ENCODE measurements at regions not wholly inside any gene's neighbourhood (a gene's known extent, or its start where the extent isn't known, plus 50 kb on each side); places are given as distances from the start of the nearest gene placed in this dataset.

- no peak for DNase-seq (ENCODE audit: low spot score)
Measured at GRCh38 chr15:46646490-46646889, 1011.7 kb downstream of the SQOR start.

DNA sequence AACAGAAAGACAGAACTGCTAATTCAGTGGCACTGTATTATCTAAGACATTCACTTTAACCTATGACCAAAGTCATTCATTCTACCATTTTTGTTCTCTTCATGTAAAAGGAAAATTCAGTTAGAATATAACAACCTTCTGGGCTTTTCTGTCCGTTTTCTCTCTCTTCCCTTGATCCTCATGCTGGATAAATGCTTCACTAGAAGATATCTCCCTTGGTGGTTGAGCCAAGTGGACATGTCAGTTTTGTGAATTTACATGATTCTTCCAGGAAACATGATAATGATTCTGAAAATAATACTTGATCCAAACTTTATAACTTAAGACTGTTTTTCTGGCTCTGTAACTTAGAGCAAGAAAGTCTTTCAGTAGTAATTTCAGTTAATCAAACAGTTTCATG lies 1012.2 kb downstream of the SQOR start:
- DNase-seq (ENCODE audit: low spot score) = no peak

GRCh38 chr15:46652266-46652665 lies 1017.4 kb downstream of the SQOR start:
- no peak for DNase-seq (ENCODE audit: low spot score)

DNA sequence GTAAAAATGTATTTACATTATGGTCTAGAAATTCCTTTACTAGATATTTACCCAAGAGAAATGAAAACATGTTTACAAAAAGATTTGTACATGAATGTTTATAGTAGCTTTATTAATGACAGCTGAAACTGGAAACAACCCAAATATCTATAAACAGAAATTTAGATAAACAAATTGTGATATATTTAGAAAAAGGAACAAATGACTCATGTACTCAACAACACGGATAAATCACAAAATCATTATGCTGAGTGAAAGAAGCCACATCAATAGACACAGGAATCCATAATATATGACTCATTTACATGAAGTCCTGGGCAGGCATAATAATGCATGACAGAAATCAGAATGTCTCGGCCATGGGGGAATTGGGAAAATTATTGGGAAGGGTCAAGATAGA lies 1020.2 kb downstream of the SQOR start:
- no peak for DNase-seq (ENCODE audit: low spot score)

- no peak for DNase-seq (ENCODE audit: low spot score)
Measured at GRCh38 chr15:46660096-46660842, 1025.4 kb downstream of the SQOR start.

DNA sequence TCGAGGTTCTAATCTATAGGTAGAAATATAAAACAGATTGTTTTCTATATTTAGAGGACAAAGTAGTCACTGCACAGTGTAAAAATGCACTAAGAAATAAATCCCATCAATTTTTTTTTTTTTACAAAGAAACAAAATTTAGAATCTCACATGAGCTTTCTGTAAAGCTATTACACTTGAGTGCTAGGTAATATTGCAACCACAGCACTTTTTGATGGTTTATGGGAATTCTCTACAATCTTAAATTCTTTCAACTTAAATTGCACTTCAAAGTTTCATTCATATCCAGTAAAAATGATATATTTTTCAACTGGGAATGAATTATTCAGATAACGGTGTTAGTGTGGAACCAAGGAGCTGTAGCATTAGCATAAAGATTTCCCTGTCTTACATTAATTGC lies 1035.4 kb downstream of the SQOR start:
- DNase-seq (ENCODE audit: low spot score) = no peak

GRCh38 chr15:46671336-46671735 lies 1036.5 kb downstream of the SQOR start:
- DNase-seq (ENCODE audit: low spot score) = no peak

- no peak for DNase-seq (ENCODE audit: low spot score)
Measured at GRCh38 chr15:46672041-46672440, 1037.2 kb downstream of the SQOR start.

GRCh38 chr15:46676233-46677206 lies 1040.8 kb upstream of the SEMA6D start:
- no peak for DNase-seq (ENCODE audit: low spot score)

GRCh38 chr15:46677491-46677890 lies 1039.8 kb upstream of the SEMA6D start:
- no peak for DNase-seq (ENCODE audit: low spot score)

- DNase-seq (ENCODE audit: low spot score) = no peak
Measured at GRCh38 chr15:46681901-46682300, 1035.4 kb upstream of the SEMA6D start.

DNA sequence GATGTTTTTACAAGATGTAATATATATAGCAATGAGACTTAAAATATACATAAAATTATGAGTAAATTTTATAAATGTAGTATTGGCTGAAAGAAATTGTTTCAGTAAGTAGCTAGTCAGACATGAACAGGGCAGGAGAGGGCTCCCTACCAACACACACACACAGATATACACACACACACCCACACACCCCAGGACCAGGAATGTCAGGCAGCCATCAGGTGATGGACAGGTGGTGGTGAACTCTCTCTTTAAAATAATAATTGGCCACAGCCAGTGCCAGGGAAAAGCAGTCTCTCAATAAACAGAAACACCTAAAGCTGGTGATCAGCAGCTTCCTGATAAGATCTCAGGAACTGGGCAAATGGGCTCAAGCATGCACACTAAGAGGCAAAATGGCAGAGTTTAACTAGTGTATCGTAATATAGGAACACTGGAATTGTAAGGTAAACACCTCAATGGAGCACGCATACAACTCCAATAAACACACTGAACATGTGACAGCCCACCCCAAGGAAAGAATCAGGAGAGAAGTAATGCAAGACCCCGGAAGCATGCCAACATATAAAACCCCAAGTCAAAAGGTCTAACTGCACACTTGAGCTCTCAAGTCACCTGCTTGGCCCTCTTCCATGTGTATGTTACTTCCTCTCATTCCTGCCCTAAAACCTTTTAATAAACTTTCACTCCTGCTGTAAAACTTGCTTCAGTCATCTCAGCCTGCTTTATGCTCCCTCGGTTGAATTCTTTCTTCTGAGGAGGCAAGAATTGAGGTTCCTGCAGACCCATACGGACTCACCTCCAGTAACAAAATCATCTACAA lies 1034.1 kb upstream of the SEMA6D start:
- no peak for DNase-seq (ENCODE audit: low spot score)

DNA sequence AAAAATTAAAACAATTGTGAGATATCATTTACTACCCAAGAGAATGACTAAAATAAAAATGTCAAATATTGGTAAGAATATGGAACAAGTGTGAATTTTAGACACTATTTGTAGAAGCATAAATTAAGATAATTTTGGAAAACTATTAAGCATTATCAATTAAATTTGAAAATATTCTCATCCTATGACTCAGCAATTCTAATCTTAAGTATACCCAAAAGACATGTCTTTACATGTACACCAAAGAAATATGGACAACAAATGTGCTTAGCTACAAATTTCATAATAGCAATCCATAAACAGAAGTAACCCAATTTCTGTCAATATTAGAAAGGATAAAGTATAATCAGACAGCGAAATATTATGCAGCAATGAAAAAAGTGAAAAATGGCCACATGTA lies 1032.2 kb upstream of the SEMA6D start:
- no peak for DNase-seq (ENCODE audit: low spot score)

GRCh38 chr15:46685681-46686080 lies 1031.6 kb upstream of the SEMA6D start:
- DNase-seq (ENCODE audit: low spot score) = no peak

GRCh38 chr15:46696281-46696680 lies 1021.0 kb upstream of the SEMA6D start:
- DNase-seq (ENCODE audit: low spot score) = no peak

DNA sequence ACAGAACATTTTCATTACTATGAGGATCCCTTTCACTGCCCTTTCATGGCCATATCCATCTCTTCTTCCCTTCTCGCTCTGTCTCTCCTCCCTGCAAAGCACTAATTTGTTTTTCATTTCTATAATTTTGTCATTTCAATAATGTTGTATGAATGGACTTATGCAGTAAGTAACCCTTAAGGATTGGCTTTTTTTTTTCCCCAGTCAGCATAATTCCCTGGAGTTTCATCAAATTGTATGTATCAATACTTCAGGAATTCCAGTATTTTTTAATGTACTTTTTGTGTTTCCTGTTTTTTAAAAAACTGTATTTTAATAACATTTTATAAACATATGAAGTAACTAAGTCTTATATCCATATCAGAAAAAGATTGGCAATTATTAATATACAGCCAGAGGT lies 1016.0 kb upstream of the SEMA6D start:
- DNase-seq (ENCODE audit: low spot score) = no peak

DNA sequence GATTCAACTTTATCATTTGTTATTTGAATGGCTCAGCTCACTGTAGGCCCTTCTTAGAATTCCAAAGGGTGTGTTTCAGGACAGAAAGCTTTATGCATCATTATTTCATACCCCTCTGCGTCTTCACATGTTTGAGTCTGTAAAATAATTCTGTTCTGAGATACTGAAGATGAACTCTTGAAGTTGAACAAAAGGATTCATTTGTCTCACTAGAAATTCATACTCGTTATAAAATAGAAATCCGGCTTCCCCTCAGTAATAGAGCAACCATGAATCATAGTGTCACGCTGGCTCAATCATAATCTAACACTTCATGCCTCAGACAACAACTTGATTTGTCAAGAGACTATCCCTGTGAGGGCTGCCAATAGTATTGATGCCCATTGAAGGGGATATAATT lies 1015.4 kb upstream of the SEMA6D start:
- no peak for DNase-seq (ENCODE audit: low spot score)

- DNase-seq (ENCODE audit: low spot score) = no peak
Measured at GRCh38 chr15:46703020-46703861, 1014.1 kb upstream of the SEMA6D start.

DNA sequence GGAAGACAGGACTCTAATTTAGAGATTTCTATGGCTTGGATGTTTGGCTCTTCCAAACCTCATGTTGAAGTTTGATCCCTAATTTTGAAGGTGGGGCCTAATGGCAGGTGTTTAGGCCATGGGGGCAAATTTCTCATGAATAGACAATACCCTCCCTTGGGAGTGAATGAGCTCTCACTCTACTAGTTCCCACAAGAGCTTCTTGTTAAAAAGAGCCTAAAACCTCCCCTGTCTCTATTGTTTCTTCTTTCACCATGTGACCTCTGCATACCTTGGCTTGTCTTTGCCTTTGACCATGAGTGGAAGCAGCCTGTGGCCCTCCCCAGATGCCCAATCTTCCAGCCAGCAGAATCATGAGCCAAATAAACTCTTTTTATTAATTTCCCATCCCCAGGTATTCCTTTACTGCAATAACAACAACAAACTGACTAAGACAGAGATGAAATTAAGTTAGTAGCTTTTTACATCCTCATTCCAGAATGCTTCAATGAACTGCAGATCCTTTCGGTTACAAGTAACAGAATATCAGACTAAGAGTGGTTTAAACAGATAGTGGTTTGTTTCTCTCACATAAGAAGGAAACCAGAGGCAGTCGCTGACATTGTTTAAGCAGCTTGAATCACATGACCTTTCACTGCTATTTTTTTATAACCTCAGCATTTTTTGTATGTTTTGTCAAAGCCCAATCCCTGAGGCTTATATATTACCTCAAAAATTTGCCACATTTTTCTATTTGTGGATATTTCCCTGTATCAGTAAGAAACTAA lies 1013.3 kb upstream of the SEMA6D start:
- DNase-seq (ENCODE audit: low spot score) = no peak

- no peak for DNase-seq (ENCODE audit: low spot score)
Measured at GRCh38 chr15:46707452-46707851, 1009.9 kb upstream of the SEMA6D start.

- no peak for DNase-seq (ENCODE audit: low spot score)
Measured at GRCh38 chr15:46708226-46708625, 1009.1 kb upstream of the SEMA6D start.

All from LoVo (cell line).